K562 (cell line): ENCODE measurements at regions not wholly inside any gene's neighbourhood (a gene's known extent, or its start where the extent isn't known, plus 50 kb on each side); places are given as distances from the start of the nearest gene placed in this dataset.

Experiments used
- ATAC-seq: fragments of 200-7000 bp; cut with Tn5 transposase; 3 replicates; pipeline ENCODE4 v1.9.1; 2020; ENCODE audit warnings: moderate library complexity
- BruUV-seq: library from RNA; stranded (reverse); fragments of 400-500 nt; replicated peaks from 2 replicates; lab custom pipeline; 2021; lab: Mats Ljungman, UMichigan
- CTCF ChIA-PET: fragments of 300-600 bp; formaldehyde crosslinking; extraction: SDS; loops from one replicate; lab custom pipeline; 2021; ENCODE audit warnings: low intra/inter-chr PET ratio; lab: Yijun Ruan, JAX
- POLR2A ChIA-PET: fragments of 300-600, 350-650 bp; sonication (Branson Sonifier 250); formaldehyde crosslinking; extraction: SDS; loops from one replicate; lab custom pipeline; 2021; ENCODE audit warnings: antibody characterized with exemption, inconsistent platforms; lab: Yijun Ruan, JAX
- DNase-seq, 4 experiments: peaks; one replicate each; pipeline versions ENCODE4 v3.0.0 to v3.0.0-alpha.2; 2011 to 2018; ENCODE audit warnings: low spot score in 3 of 4, mixed read lengths in 3 of 4; ENCODE audit errors: extremely low read depth in 1 of 4
- FAIRE-seq: peaks from 2 replicates; lab custom pipeline; 2011; peaks lifted over from hg19 to GRCh38; lab: Jason Lieb, UNC
- H2AFZ ChIP-seq: 2 replicates; pipeline ENCODE4 v1.6.0; 2011; ENCODE audit warnings: low read depth, low read length, control low read depth, inconsistent platforms
- H3K27ac ChIP-seq: fragments of 200-600 bp; 3 replicates; pipeline ENCODE4 v1.8.0; 2011; ENCODE audit warnings: low read depth, mild to moderate bottlenecking, control low read depth, inconsistent platforms, low read length, moderate library complexity, mixed read lengths; ENCODE audit errors: extremely low read depth
- H3K27me3 ChIP-seq, 2 experiments: fragments of 300-600 bp in 1 of 2; 2 replicates in 1 of 2; 3 replicates in 1 of 2; pipeline versions ENCODE4 v1.6.0 to v1.8.0; 2011; ENCODE audit warnings: inconsistent platforms in 2 of 2, low read length in 2 of 2, mild to moderate bottlenecking in 1 of 2, mixed read lengths in 1 of 2, moderate library complexity in 1 of 2; ENCODE audit not compliant: control insufficient read depth in 2 of 2, insufficient read depth in 2 of 2
- H3K36me3 ChIP-seq: fragments of 300-600 bp; 3 replicates; pipeline ENCODE4 v1.8.0; 2011; ENCODE audit warnings: mild to moderate bottlenecking, low read length, inconsistent platforms; ENCODE audit not compliant: control insufficient read depth, insufficient read depth
- H3K4me1 ChIP-seq, 2 experiments: fragments of 200-600 bp in 1 of 2; replicated peaks in 1 of 2; 2 replicates in 1 of 2; 3 replicates in 1 of 2; pipeline versions ENCODE4 v1.5.1 to v1.8.0; 2011; ENCODE audit warnings: inconsistent platforms in 2 of 2, low read length in 2 of 2, mild to moderate bottlenecking in 1 of 2, mixed read lengths in 1 of 2, moderate library complexity in 1 of 2; ENCODE audit not compliant: control insufficient read depth in 2 of 2, insufficient read depth in 2 of 2
- H3K4me2 ChIP-seq: 2 replicates; pipeline ENCODE4 v1.6.1; 2011; ENCODE audit warnings: low read length, control low read depth, inconsistent platforms, mixed read lengths; ENCODE audit not compliant: insufficient read depth
- H3K4me3 ChIP-seq: fragments of 200-600 bp; sonication (generic), shearing (Covaris generic); 2 replicates; pipeline ENCODE4 v1.5.1; 2016; ENCODE audit warnings: control low read depth, inconsistent platforms
- H3K79me2 ChIP-seq: fragments of 200-600 bp; 3 replicates; pipeline ENCODE4 v1.8.0; 2011; ENCODE audit warnings: low read length, inconsistent platforms; ENCODE audit not compliant: control insufficient read depth, insufficient read depth
- H3K9ac ChIP-seq, 2 experiments: 2 replicates each; pipeline versions ENCODE4 v1.6.0 to v1.6.1; 2011; ENCODE audit warnings: low read depth in 2 of 2, low read length in 2 of 2, control low read depth in 1 of 2, inconsistent platforms in 1 of 2, mild to moderate bottlenecking in 1 of 2, mixed read lengths in 1 of 2; ENCODE audit not compliant: insufficient read depth in 1 of 2
- H3K9me1 ChIP-seq: one replicate; pipeline ENCODE4 v1.6.0; 2011; ENCODE audit warnings: inconsistent platforms, mild to moderate bottlenecking, low read length, moderate library complexity; ENCODE audit not compliant: control insufficient read depth, insufficient read depth
- H3K9me3 ChIP-seq: replicated peaks from 2 replicates; pipeline ENCODE4 v1.5.1; 2011; ENCODE audit warnings: low read depth, low read length, inconsistent platforms; ENCODE audit not compliant: control insufficient read depth, insufficient read depth
- H4K20me1 ChIP-seq: replicated peaks from 2 replicates; pipeline ENCODE4 v1.6.1; 2011; ENCODE audit warnings: low read length, inconsistent platforms, mixed read lengths; ENCODE audit not compliant: control insufficient read depth, insufficient read depth
- DLX4 ChIP-seq: fragments of 250-450 bp; sonication (Bioruptor Pico); IDR thresholded peaks from 2 replicates; pipeline ENCODE4 v1.6.1; 2021; ENCODE audit warnings: mild to moderate bottlenecking
- FOXJ3 ChIP-seq: sonication (generic); formaldehyde crosslinking; IDR thresholded peaks from 2 replicates; pipeline ENCODE4 v1.4.0; 2020; ENCODE audit warnings: mild to moderate bottlenecking, missing genetic modification reagents
- HDGF ChIP-seq: fragments of 450-650 bp; IDR thresholded peaks from 2 replicates; pipeline ENCODE4 v1.6.1; 2016
- ILK ChIP-seq: fragments of 450-650 bp; IDR thresholded peaks from 2 replicates; pipeline ENCODE4 v1.6.1; 2016; ENCODE audit warnings: missing genetic modification characterization, low read depth, mild to moderate bottlenecking, missing compliant biosample characterization, moderate library complexity, borderline replicate concordance
- MAFF ChIP-seq: IDR thresholded peaks from 2 replicates; pipeline ENCODE4 v1.6.1; 2012; ENCODE audit warnings: low read length, improper control_type of control experiment
- SFPQ ChIP-seq: fragments of 200-400 bp; formaldehyde crosslinking; IDR thresholded peaks from 2 replicates; pipeline ENCODE4 v1.6.1; 2017; ENCODE audit warnings: mild to moderate bottlenecking, low read depth, low read length, moderate library complexity
- ZHX1 ChIP-seq: fragments of 150-350 bp; conservative IDR thresholded peaks from 2 replicates; pipeline ENCODE4 v1.6.1; 2014; ENCODE audit warnings: low read length
- ZNF133 ChIP-seq: fragments of 250-450 bp; sonication (Bioruptor Pico); IDR thresholded peaks from 2 replicates; pipeline ENCODE4 v1.4.0; 2020; ENCODE audit warnings: mild to moderate bottlenecking
- ZNF589 ChIP-seq: fragments of 200-800 bp; sonication (Bioruptor generic); IDR thresholded peaks from 2 replicates; pipeline ENCODE4 v1.6.1; 2016; ENCODE audit warnings: low read depth, missing genetic modification characterization, missing compliant biosample characterization
- WGBS: fragments of 100-300 bp; shearing (Covaris generic); methylation state at CpG from one replicate; pipeline ENCODE4 v1.1.6; 2016; ENCODE audit warnings: low coverage, mixed read lengths; ENCODE audit not compliant: insufficient coverage; ENCODE audit errors: missing lambda C conversion rate; 5-methylcytosine and 5-hydroxymethylcytosine counted together
- in situ Hi-C: fragments of 300-500 bp; cut with MboI; formaldehyde crosslinking; loops from 4 replicates; pipeline ENCODE4 v1.15.0; 2018; ENCODE audit warnings: inconsistent platforms, mixed read lengths
- intact Hi-C: fragments of 100-400 bp; cut with micrococcal nuclease; formaldehyde crosslinking; loops from 2 replicates; pipeline ENCODE4 v1.14.2; 2022

- intact Hi-C loops (no loop called here), in situ Hi-C loops (no loop called here)
- Histone ChIP-seq H3K27me3 (no peaks in the 10 kb centered on the region), H3K9me1 (no peaks in the 10 kb centered on the region), H3K4me1 (no peaks in the 10 kb centered on the region), H3K9me3 (no peaks in the 10 kb centered on the region), H3K4me2 (no peak overlapping the region), H2AFZ (no peak overlapping the region), H3K4me3 (no peak overlapping the region), H3K79me2 (no peaks in the 10 kb centered on the region), H3K27ac (no peak overlapping the region), H4K20me1 (no peaks in the 10 kb centered on the region), H3K36me3 (no peaks in the 10 kb centered on the region), H3K9ac (no peak overlapping the region)
- no peak for TF ChIP-seq ZNF133 (CRISPR knock-in tag)
- FAIRE-seq (no peak), ATAC-seq (no peak), DNase-seq (no peak)
- POLR2A ChIA-PET: no interaction called here
- WGBS: 0% methylated on average over 2 of the region's 2 CpGs
- CTCF ChIA-PET: no interaction called here
- no TSS peak for BruUV-seq
Observed at GRCh38 chr16:64361753-64362152, 760.1 kb downstream of the CDH11 start.

GRCh38 chr16:64358291-64358690 is 763.6 kb downstream of the CDH11 start:
- 0% methylated on average over 1 of the region's 1 CpG for WGBS
- Histone ChIP-seq H3K4me2 (no peak overlapping the region), H3K4me1 (no peaks in the 10 kb centered on the region), H2AFZ (no peak overlapping the region), H3K4me3 (no peak overlapping the region), H3K9ac (no peak overlapping the region), H3K27me3 (no peaks in the 10 kb centered on the region), H3K9me1 (no peaks in the 10 kb centered on the region), H3K36me3 (no peaks in the 10 kb centered on the region), H3K9me3 (no peaks in the 10 kb centered on the region), H3K27ac (no peak overlapping the region), H3K79me2 (no peaks in the 10 kb centered on the region), H4K20me1 (no peaks in the 10 kb centered on the region)
- POLR2A ChIA-PET: no interaction called here
- in situ Hi-C loops (no loop called here), intact Hi-C loops (no loop called here)
- CTCF ChIA-PET: no interaction called here
- BruUV-seq: no TSS peak
- ATAC-seq (no peak), DNase-seq (no peak), FAIRE-seq (no peak)
- TF ChIP-seq MAFF: no peak
- no peak for TF ChIP-seq DLX4
- no peak for TF ChIP-seq SFPQ
- no peak for TF ChIP-seq ZNF589 (CRISPR knock-in tag)
- TF ChIP-seq ZHX1: no peak
- no peak for TF ChIP-seq FOXJ3 (CRISPR knock-in tag)
- TF ChIP-seq HDGF: no peak
- TF ChIP-seq ILK (tag): no peak
